ENCODE measurements at regions not wholly inside any gene's neighbourhood (a gene's known extent, or its start where the extent isn't known, plus 50 kb on each side); places are given as distances from the start of the nearest gene placed in this dataset.
"Not testable (repeated sequence)": the region's sequence is repeated elsewhere in the genome, so short reads cannot be mapped to it uniquely, and the experiment has no call there.

DNA sequence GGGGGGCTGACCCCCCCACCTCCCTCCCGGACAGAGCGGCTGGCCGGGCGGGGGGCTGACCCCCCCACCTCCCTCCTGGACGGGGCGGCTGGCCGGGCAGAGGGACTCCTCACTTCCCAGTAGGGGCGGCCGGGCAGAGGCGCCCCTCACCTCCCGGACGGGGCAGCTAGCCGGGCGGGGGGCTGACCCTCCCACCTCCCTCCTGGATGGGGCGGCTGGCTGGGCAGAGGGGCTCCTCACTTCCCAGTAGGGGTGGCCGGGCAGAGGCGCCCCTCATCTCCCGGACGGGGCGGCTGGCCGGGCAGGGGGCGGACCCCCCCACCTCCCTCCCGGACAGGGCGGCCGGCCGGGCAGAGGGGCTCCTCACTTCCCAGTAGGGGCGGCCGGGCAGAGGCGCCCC lies 234.3 kb upstream of the VCX start:
- not testable (repeated sequence) for ATAC-seq; H3K27me3 Mint-ChIP-seq; H3K27ac Mint-ChIP-seq; H3K9me3 Mint-ChIP-seq; H3K4me1 Mint-ChIP-seq (ENCODE audit: low read depth in 2 of 2); DNase-seq (ENCODE audit: low spot score); H3K4me3 Mint-ChIP-seq; H3K36me3 Mint-ChIP-seq

DNA sequence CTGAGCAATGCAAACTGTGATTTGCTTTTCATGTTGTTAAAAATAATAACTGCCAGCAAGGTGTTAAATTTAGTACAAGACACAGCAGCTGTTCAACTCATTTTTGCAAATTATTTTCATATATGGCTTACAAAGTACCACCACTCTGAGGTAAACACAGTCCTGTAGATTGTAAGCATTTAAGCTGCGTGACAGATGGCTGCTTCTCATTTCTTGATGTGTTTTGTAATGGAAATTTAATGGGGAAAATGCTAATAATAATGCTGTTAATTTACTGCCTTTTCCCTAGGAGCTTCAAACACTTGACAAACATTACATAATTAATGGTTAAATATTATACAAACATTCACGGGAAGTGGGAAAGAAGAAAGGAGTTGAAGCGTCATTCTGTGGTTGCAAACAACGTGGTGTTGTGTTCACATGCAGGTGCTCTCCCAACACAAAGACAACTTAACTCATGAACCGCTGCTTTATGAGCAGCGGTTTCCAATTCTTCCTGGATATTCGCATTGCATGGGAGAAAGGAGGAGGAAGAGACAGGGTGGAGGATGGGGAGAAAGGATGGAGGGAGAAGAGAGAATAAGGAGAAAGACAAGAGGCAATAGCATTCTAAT lies 236.8 kb upstream of the VCX start:
- Mint-ChIP-seq H3K9me3 (peaks cover 13% of the 10 kb centered on the region), H3K27ac (no peak overlapping the region), H3K4me1 (ENCODE audit: low read depth in 2 of 2) (no peaks in the 10 kb centered on the region), H3K4me3 (no peak overlapping the region), H3K36me3 (no peaks in the 10 kb centered on the region), H3K27me3 (no peaks in the 10 kb centered on the region)
- no peak for ATAC-seq
- DNase-seq (ENCODE audit: low spot score) = no peak

DNA sequence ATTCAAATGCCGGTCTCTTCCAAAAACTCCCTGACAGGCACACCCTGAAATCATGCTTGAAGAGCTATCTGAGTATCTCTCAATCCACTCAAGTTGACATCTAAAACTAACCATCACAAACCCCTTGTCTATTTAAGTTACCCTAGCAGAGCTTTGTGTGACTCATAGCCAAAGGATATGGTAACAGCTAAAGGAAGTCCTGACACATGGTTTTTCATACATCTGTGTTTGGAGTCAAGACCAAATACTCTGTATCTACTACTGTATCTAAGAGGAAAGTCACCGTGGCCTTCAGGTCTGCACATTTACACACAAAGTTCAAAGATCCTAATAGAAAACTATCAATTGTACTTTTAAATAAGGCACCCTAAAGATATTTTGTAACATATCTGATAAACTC lies 239.6 kb upstream of the VCX start:
- Mint-ChIP-seq H3K27ac (no peak overlapping the region), H3K36me3 (no peaks in the 10 kb centered on the region), H3K4me1 (ENCODE audit: low read depth in 2 of 2) (no peaks in the 10 kb centered on the region), H3K4me3 (no peak overlapping the region), H3K27me3 (no peaks in the 10 kb centered on the region), H3K9me3 (peaks cover 13% of the 10 kb centered on the region)
- DNase-seq (ENCODE audit: low spot score) (no peak), ATAC-seq (no peak)

DNA sequence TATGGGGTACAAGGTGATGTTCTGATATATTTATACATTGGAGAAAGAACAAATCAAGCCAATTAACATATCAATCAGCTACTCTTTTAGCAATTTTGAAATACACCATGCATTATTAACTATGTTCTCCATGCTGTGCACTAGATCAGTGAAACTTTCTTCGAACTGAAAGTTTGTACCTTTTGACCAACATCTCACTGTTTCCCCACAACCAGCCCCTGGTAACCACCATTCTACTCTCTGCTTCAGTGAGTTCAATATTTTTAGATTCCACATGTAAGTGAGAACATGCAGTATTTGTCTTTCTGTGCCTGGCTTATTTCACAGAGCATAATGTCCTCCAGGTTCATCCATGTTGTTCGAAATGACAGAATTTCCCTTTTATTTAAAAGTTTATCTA lies 246.1 kb upstream of the VCX start:
- DNase-seq (ENCODE audit: low spot score) = no peak
- Mint-ChIP-seq H3K4me3 (no peak overlapping the region), H3K9me3 (peaks cover 2% of the 10 kb centered on the region), H3K27ac (no peak overlapping the region), H3K27me3 (no peaks in the 10 kb centered on the region), H3K36me3 (no peaks in the 10 kb centered on the region), H3K4me1 (ENCODE audit: low read depth in 2 of 2) (no peaks in the 10 kb centered on the region)
- ATAC-seq = no peak

DNA sequence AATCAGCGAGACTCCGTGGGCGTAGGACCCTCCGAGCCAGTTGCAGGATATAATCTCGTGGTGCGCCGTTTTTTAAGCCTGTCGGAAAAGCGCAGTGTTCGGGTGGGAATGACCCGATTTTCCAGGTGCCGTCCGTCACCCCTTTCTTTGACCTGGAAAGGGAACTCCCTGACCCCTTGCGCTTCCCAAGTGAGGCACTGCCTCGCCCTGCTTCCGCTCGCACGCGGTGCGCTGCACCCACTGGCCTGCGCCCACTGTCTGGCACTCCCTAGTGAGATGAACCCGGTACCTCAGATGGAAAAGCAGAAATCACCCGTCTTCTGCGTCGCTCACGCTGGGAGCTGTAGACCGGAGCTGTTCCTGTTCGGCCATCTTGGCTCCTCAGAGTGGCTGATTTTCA lies 249.6 kb upstream of the VCX start:
- H3K4me1 Mint-ChIP-seq (ENCODE audit: low read depth in 2 of 2); H3K27me3 Mint-ChIP-seq; H3K9me3 Mint-ChIP-seq; H3K4me3 Mint-ChIP-seq; DNase-seq (ENCODE audit: low spot score); H3K36me3 Mint-ChIP-seq; H3K27ac Mint-ChIP-seq; ATAC-seq: not testable (repeated sequence)

DNA sequence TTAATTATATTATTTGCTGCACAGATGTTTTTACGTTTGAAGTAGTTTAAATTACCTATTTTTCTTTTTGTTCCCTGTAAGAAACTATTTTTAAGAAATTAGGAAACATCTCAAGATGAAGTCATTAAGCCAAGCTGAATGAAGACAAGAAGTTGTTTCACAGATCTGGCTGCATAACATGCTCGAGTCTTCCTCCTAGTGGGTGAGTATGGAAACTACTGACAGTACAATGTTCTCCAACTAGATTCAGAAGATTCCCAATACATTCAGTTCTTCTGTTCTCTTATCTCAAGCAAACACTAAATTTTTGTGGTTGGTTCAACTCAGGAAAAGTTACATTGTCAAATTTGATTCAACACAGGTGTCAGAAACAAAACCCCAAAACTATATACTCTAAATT lies 256.8 kb upstream of the VCX start:
- Mint-ChIP-seq H3K4me3 (no peak overlapping the region), H3K27ac (no peak overlapping the region), H3K27me3 (no peaks in the 10 kb centered on the region), H3K36me3 (no peaks in the 10 kb centered on the region), H3K9me3 (no peaks in the 10 kb centered on the region), H3K4me1 (ENCODE audit: low read depth in 2 of 2) (no peaks in the 10 kb centered on the region)
- DNase-seq (ENCODE audit: low spot score) (no peak), ATAC-seq (no peak)

DNA sequence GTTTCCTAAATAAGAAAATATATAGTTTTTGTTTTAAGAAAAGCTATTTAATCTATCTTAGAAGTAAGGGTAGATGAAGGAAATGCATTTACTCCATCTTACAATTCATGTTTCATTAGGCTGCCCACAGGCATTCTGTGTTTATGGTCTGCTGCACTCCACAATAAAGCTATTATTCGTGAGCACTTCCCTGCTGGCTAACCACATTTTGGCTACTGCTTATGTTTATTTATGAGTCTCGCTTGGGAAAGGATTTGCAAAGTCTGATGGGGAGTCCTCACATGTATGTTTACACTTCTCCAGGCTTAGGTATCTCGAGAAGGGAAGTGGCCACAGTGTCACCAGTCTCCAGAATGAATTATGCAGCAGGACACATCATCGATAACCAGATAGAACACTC lies 260.8 kb upstream of the VCX start:
- H3K4me3 Mint-ChIP-seq = no peak overlapping the region
- H3K27ac Mint-ChIP-seq = no peak overlapping the region
- no peak for ATAC-seq
- peaks cover 4% of the 10 kb centered on the region for H3K9me3 Mint-ChIP-seq
- DNase-seq (ENCODE audit: low spot score) = no peak
- no peaks in the 10 kb centered on the region for H3K36me3 Mint-ChIP-seq
- H3K4me1 Mint-ChIP-seq (ENCODE audit: low read depth in 2 of 2) = no peaks in the 10 kb centered on the region
- H3K27me3 Mint-ChIP-seq = no peaks in the 10 kb centered on the region

DNA sequence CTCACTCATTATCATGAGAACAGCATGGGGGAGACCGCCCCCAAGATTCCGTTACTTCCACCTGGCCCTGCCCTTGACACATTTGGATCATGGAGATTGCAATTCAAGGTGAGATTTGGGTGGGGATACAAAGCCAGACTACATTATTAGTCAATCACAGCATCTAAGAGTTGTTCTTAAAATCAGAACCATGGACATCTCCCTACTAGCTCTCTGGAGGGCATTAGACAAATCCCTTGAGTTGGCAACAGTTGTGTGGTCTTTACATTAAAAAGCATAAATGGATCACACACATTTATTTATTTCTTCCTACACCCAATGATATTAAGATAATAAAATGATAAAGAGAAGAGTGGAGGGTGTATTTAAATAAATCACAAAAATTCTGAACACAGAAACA lies 262.8 kb upstream of the VCX start:
- no peak for DNase-seq (ENCODE audit: low spot score)
- Mint-ChIP-seq H3K9me3 (peaks cover 10% of the 10 kb centered on the region), H3K4me3 (no peak overlapping the region), H3K4me1 (ENCODE audit: low read depth in 2 of 2) (no peaks in the 10 kb centered on the region), H3K36me3 (no peaks in the 10 kb centered on the region), H3K27ac (no peak overlapping the region), H3K27me3 (no peaks in the 10 kb centered on the region)
- ATAC-seq = no peak

DNA sequence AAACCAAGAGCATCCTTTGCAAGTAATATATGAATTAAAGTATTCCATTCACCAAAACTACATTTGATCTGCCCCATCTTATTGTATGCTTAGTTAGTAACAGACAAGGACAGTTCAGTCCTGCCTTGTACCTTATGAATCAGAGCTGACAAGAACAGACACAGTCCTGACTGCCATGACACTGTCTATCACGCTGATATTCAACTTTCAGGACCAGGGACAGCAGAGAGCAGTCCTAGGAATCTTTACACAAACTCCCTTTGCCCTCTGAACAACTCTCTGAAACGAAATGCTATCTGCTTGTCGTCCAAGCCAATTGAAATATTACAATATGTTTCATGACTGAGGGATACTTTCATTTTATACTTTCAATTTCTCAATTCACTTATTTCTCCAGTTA lies 268.6 kb upstream of the VCX start:
- DNase-seq (ENCODE audit: low spot score) (no peak), ATAC-seq (no peak)
- H3K4me3 Mint-ChIP-seq = no peak overlapping the region
- H3K36me3 Mint-ChIP-seq = no peaks in the 10 kb centered on the region
- H3K4me1 Mint-ChIP-seq (ENCODE audit: low read depth in 2 of 2) = no peaks in the 10 kb centered on the region
- H3K27me3 Mint-ChIP-seq = no peaks in the 10 kb centered on the region
- H3K27ac Mint-ChIP-seq = no peak overlapping the region
- H3K9me3 Mint-ChIP-seq = peaks cover 6% of the 10 kb centered on the region

DNA sequence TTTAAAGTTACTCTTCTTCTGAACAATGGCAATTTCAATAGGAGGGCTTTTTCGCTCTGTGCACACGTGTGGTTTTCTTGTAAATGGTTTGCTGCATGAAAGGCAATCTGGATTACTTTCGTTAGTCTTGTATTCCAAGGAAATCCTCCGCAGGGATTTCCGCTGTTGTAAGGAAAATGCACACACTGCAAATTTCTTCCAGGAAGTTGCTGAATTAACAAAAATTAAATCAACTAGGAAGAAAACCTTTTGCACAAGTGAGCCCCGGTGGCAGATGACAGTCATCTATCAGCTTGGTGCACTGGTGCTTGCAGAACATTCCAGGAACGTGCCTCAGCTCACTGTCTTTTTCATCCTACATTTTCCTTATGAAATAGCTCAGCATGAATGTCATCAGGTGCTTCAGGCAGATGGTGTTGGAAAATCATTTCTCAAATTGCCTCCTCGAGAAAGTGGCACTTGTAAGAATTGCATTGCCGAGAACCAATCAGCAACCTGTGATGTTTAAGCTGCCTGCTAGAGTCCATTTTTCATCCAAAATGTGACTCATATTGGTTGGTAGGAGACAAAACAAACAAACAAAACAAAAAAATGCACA lies 272.4 kb upstream of the VCX start:
- H3K36me3 Mint-ChIP-seq = no peaks in the 10 kb centered on the region
- H3K4me3 Mint-ChIP-seq = no peak overlapping the region
- no peak overlapping the region for H3K27ac Mint-ChIP-seq
- no peaks in the 10 kb centered on the region for H3K9me3 Mint-ChIP-seq
- no peaks in the 10 kb centered on the region for H3K27me3 Mint-ChIP-seq
- DNase-seq (ENCODE audit: low spot score) (no peak), ATAC-seq (no peak)
- H3K4me1 Mint-ChIP-seq (ENCODE audit: low read depth in 2 of 2) = no peaks in the 10 kb centered on the region

DNA sequence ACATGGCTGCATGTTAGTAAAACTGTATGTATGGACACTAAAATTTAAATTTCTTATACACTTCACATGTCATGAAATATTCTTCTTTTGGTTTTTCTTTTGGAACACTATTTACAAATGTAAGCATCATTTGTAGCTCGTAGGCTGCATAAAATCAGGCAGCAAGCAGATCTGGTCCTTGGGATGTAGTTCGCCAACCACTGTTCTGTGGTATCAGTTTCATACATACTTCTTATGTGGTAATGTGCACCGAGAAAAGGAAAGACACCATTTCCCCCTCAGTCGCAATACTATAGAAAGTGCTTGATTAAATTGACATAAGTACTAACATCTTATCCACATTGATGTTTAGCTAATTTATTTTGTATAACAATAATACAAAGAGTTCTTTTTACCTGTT lies 274.4 kb upstream of the VCX start:
- H3K27ac Mint-ChIP-seq = no peak overlapping the region
- DNase-seq (ENCODE audit: low spot score) = no peak
- no peaks in the 10 kb centered on the region for H3K27me3 Mint-ChIP-seq
- H3K36me3 Mint-ChIP-seq = no peaks in the 10 kb centered on the region
- no peaks in the 10 kb centered on the region for H3K9me3 Mint-ChIP-seq
- H3K4me1 Mint-ChIP-seq (ENCODE audit: low read depth in 2 of 2) = no peaks in the 10 kb centered on the region
- ATAC-seq = no peak
- no peak overlapping the region for H3K4me3 Mint-ChIP-seq

DNA sequence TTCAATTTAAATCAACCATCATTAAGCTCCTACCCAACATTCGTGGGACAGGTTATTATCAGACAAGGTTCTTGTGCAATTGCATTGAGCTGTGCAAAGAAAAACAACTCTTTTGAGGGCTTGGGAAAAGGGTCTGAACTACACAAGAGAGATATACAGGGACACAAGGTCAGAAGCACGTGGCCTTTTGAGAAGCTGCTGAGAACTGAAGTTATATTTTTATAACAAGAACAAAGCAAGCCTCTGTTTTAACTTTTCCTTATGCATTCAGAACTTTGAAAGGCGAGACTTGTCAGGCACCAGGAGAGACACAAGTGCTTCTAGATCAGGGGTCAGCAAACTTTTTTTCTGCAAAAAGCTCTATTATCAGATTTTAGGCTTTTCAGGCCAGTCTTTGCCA lies 274.8 kb upstream of the VCX start:
- no peaks in the 10 kb centered on the region for H3K9me3 Mint-ChIP-seq
- H3K4me1 Mint-ChIP-seq (ENCODE audit: low read depth in 2 of 2) = no peaks in the 10 kb centered on the region
- DNase-seq (ENCODE audit: low spot score) (no peak), ATAC-seq (no peak)
- no peak overlapping the region for H3K4me3 Mint-ChIP-seq
- H3K36me3 Mint-ChIP-seq = no peaks in the 10 kb centered on the region
- no peaks in the 10 kb centered on the region for H3K27me3 Mint-ChIP-seq
- H3K27ac Mint-ChIP-seq = no peak overlapping the region

DNA sequence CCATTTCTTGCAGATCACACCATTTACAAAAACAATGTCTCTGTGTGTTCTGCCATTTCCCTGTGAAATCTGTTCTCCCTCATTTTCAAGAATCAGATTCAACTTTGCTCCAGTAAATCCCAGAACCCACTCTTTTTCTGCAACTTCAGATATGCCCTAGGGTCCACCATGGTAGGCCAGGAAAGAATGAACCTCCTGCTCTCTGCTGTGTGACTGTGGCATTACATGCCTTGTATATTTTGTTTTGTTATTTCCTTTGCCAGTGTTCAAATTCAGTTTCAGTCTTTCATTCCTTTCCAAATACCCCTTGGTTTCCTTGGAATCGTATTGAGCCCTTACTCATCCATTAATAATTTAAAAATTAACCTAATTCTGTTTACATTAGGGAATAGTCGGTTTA lies 290.2 kb upstream of the VCX start:
- ATAC-seq (no peak), DNase-seq (ENCODE audit: low spot score) (no peak)
- H3K36me3 Mint-ChIP-seq = peaks cover 6% of the 10 kb centered on the region
- H3K4me3 Mint-ChIP-seq = no peak overlapping the region
- no peak overlapping the region for H3K27ac Mint-ChIP-seq
- peaks cover 18% of the 10 kb centered on the region for H3K9me3 Mint-ChIP-seq
- no peaks in the 10 kb centered on the region for H3K27me3 Mint-ChIP-seq
- no peaks in the 10 kb centered on the region for H3K4me1 Mint-ChIP-seq (ENCODE audit: low read depth in 2 of 2)

DNA sequence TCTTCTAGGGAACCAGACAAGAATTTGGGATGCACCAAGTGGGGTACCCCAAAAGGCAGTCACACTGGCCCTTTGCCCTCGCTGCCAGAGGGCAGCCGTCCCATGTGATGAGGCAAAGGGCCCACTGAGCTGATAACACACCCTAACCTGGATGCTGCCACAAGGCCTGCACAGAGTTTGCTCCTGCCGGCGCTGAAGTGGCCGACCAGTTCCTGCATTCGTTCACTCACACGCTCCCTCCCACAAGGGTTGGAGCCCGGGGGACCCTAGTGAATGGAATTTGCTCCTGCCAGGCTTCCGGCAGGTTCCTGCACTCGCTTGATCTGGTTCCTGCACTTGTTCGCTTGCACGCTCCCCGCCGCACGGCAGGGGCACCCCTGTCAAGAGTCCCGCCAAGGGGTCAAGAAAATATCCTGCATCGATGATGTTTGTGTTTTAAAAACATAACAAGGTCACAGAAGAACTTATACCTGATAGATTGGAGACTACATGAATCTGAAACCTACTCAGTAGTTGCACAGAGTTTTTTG lies 296.4 kb upstream of the VCX start:
- Mint-ChIP-seq H3K4me1 (ENCODE audit: low read depth in 2 of 2) (no peaks in the 10 kb centered on the region), H3K36me3 (no peaks in the 10 kb centered on the region), H3K9me3 (peaks cover 22% of the 10 kb centered on the region), H3K27ac (no peak overlapping the region), H3K27me3 (no peaks in the 10 kb centered on the region), H3K4me3 (no peak overlapping the region)
- no peak for DNase-seq (ENCODE audit: low spot score)
- ATAC-seq = no peak

DNA sequence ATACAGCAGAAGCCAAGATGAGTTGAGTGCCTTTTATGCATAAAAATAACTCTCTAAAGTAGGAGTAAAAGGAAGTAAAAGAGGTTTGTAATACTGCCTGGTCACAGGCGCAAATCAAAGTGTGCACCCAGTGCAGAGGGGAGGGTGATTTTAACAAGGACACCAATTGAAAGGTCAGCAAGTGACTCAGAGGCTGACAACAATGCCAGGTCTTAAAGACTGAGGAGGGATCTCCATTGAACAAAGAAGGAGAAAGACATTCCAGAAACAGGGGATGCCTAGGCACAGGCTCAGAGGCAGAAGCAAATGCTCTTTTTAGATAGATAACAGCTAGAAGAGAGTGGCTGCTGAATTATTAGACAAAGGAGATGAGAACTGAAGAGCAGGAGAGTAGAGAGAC lies 297.4 kb upstream of the VCX start:
- Mint-ChIP-seq H3K4me3 (no peak overlapping the region), H3K4me1 (ENCODE audit: low read depth in 2 of 2) (no peaks in the 10 kb centered on the region), H3K27me3 (no peaks in the 10 kb centered on the region), H3K36me3 (no peaks in the 10 kb centered on the region), H3K9me3 (peaks cover 23% of the 10 kb centered on the region), H3K27ac (no peak overlapping the region)
- ATAC-seq (no peak), DNase-seq (ENCODE audit: low spot score) (no peak)
